ENCODE measurements at regions not wholly inside any gene's neighbourhood (a gene's known extent, or its start where the extent isn't known, plus 50 kb on each side); places are given as distances from the start of the nearest gene placed in this dataset.

DNA sequence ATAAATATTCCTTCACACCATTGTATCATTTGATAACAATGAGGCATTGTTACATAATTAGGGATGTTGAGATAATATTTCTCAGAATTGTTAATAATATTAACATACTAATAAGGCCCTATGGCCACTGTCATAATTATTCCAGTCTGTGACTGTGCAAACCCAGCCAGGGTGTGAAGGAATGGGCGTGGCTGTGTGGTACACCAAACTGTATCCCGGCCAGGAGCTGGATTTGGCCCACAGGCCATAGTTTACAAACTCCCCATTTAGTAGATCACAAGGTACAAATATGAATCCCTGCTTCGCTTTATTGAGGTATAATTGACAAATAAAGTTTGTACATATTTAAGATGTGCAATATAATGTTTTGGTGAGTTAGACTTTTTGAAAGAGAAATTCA lies 894.7 kb downstream of the C6orf118 start:
- TF ChIP-seq, protein P1, sequence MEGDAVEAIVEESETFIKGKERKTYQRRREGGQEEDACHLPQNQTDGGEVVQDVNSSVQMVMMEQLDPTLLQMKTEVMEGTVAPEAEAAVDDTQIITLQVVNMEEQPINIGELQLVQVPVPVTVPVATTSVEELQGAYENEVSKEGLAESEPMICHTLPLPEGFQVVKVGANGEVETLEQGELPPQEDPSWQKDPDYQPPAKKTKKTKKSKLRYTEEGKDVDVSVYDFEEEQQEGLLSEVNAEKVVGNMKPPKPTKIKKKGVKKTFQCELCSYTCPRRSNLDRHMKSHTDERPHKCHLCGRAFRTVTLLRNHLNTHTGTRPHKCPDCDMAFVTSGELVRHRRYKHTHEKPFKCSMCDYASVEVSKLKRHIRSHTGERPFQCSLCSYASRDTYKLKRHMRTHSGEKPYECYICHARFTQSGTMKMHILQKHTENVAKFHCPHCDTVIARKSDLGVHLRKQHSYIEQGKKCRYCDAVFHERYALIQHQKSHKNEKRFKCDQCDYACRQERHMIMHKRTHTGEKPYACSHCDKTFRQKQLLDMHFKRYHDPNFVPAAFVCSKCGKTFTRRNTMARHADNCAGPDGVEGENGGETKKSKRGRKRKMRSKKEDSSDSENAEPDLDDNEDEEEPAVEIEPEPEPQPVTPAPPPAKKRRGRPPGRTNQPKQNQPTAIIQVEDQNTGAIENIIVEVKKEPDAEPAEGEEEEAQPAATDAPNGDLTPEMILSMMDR (IDR thresholded peaks at IDR 0.05; ENCODE audit: poor library complexity, severe bottlenecking): no peak
- TF ChIP-seq EZH2 (IDR thresholded peaks at IDR 0.05; ENCODE audit: borderline replicate concordance, insufficient read depth, low read length, poor library complexity, severe bottlenecking) (no peak), MXI1 (conservative IDR thresholded peaks at IDR 0.05; ENCODE audit: poor library complexity, severe bottlenecking) (no peak), POLR2AphosphoS5 (IDR thresholded peaks at IDR 0.05) (no peak)
- TF ChIP-seq, protein P2, sequence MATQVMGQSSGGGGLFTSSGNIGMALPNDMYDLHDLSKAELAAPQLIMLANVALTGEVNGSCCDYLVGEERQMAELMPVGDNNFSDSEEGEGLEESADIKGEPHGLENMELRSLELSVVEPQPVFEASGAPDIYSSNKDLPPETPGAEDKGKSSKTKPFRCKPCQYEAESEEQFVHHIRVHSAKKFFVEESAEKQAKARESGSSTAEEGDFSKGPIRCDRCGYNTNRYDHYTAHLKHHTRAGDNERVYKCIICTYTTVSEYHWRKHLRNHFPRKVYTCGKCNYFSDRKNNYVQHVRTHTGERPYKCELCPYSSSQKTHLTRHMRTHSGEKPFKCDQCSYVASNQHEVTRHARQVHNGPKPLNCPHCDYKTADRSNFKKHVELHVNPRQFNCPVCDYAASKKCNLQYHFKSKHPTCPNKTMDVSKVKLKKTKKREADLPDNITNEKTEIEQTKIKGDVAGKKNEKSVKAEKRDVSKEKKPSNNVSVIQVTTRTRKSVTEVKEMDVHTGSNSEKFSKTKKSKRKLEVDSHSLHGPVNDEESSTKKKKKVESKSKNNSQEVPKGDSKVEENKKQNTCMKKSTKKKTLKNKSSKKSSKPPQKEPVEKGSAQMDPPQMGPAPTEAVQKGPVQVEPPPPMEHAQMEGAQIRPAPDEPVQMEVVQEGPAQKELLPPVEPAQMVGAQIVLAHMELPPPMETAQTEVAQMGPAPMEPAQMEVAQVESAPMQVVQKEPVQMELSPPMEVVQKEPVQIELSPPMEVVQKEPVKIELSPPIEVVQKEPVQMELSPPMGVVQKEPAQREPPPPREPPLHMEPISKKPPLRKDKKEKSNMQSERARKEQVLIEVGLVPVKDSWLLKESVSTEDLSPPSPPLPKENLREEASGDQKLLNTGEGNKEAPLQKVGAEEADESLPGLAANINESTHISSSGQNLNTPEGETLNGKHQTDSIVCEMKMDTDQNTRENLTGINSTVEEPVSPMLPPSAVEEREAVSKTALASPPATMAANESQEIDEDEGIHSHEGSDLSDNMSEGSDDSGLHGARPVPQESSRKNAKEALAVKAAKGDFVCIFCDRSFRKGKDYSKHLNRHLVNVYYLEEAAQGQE (IDR thresholded peaks at IDR 0.05; ENCODE audit: borderline replicate concordance): no peak

Data from neural cell (in vitro differentiated cells).